GM21576 (cell line): ENCODE measurements at regions not wholly inside any gene's neighbourhood (a gene's known extent, or its start where the extent isn't known, plus 50 kb on each side); places are given as distances from the start of the nearest gene placed in this dataset.

Experiments
- ATAC-seq: cut with Tn5 transposase; IDR thresholded peaks from one replicate; pipeline ENCODE4 v1.9.1; 2021; ENCODE audit warnings: mild to moderate bottlenecking, moderate library complexity; ENCODE audit not compliant: unreplicated experiment

GRCh38 chr20:57884956-57885355, 175.1 kb upstream of the PMEPA1 start:
- ATAC-seq = no peak

- no peak for ATAC-seq
These were observed 173.9 kb upstream of the PMEPA1 start for GRCh38 chr20:57883761-57884160.

- no peak for ATAC-seq
These were observed 173.4 kb upstream of the PMEPA1 start for GRCh38 chr20:57883224-57883623.

GRCh38 chr20:57882451-57883161, 172.8 kb upstream of the PMEPA1 start:
- no peak for ATAC-seq

GRCh38 chr20:57881466-57882385, 171.9 kb upstream of the PMEPA1 start:
- ATAC-seq = no peak

GRCh38 chr20:57880571-57880892, 170.7 kb upstream of the PMEPA1 start:
- no peak for ATAC-seq

- ATAC-seq = no peak
These were observed 170.2 kb upstream of the PMEPA1 start for GRCh38 chr20:57879779-57880570.

GRCh38 chr20:57879437-57879778, 169.6 kb upstream of the PMEPA1 start:
- ATAC-seq = no peak

GRCh38 chr20:57878786-57879424, 169.1 kb upstream of the PMEPA1 start:
- ATAC-seq = no peak

GRCh38 chr20:57877995-57878394, 168.2 kb upstream of the PMEPA1 start:
- no peak for ATAC-seq

GRCh38 chr20:57877131-57877824, 167.5 kb upstream of the PMEPA1 start:
- no peak for ATAC-seq

- ATAC-seq = no peak
These were observed 166.3 kb upstream of the PMEPA1 start for GRCh38 chr20:57876163-57876562.

- no peak for ATAC-seq
These were observed 164.3 kb upstream of the PMEPA1 start for GRCh38 chr20:57874141-57874540.

- ATAC-seq = no peak
These were observed 163.1 kb upstream of the PMEPA1 start for GRCh38 chr20:57872816-57873409.

GRCh38 chr20:57871237-57871632, 161.4 kb upstream of the PMEPA1 start:
- ATAC-seq = no peak

GRCh38 chr20:57870597-57871236, 160.9 kb upstream of the PMEPA1 start:
- ATAC-seq = no peak

GRCh38 chr20:57869951-57870315, 160.1 kb upstream of the PMEPA1 start:
- no peak for ATAC-seq

GRCh38 chr20:57869291-57869950, 159.6 kb upstream of the PMEPA1 start:
- no peak for ATAC-seq

- no peak for ATAC-seq
These were observed 158.5 kb upstream of the PMEPA1 start for GRCh38 chr20:57868310-57868709.
